ENCODE measurements at regions not wholly inside any gene's neighbourhood (a gene's known extent, or its start where the extent isn't known, plus 50 kb on each side); places are given as distances from the start of the nearest gene placed in this dataset.

GRCh38 chr1:208757846-208758245, 513.7 kb upstream of the PLXNA2 start:
- no peak for DNase-seq
- H3K36me3 ChIP-seq = no peaks in the 10 kb centered on the region
- no peaks in the 10 kb centered on the region for H3K9me3 ChIP-seq (ENCODE audit: severe bottlenecking)
- no peak overlapping the region for H3K27ac ChIP-seq
- no peaks in the 10 kb centered on the region for H3K27me3 ChIP-seq (ENCODE audit: insufficient read depth, low read depth, severe bottlenecking)
- TF ChIP-seq CTCF (IDR thresholded peaks at IDR 0.05; ENCODE audit: low read depth, low read length) = no peak
- H3K4me3 ChIP-seq (ENCODE audit: low read depth, low read length) = no peak overlapping the region

GRCh38 chr1:208759255-208759654, 515.1 kb upstream of the PLXNA2 start:
- H3K27ac ChIP-seq = no peak overlapping the region
- H3K36me3 ChIP-seq = no peaks in the 10 kb centered on the region
- no peak for DNase-seq
- no peaks in the 10 kb centered on the region for H3K27me3 ChIP-seq (ENCODE audit: insufficient read depth, low read depth, severe bottlenecking)
- no peak overlapping the region for H3K4me3 ChIP-seq (ENCODE audit: low read depth, low read length)
- no peak for TF ChIP-seq CTCF (IDR thresholded peaks at IDR 0.05; ENCODE audit: low read depth, low read length)
- H3K9me3 ChIP-seq (ENCODE audit: severe bottlenecking) = no peaks in the 10 kb centered on the region

GRCh38 chr1:208763971-208764370, 519.8 kb upstream of the PLXNA2 start:
- Histone ChIP-seq H3K36me3 (no peaks in the 10 kb centered on the region), H3K9me3 (ENCODE audit: severe bottlenecking) (no peaks in the 10 kb centered on the region), H3K27me3 (ENCODE audit: insufficient read depth, low read depth, severe bottlenecking) (no peaks in the 10 kb centered on the region), H3K4me3 (ENCODE audit: low read depth, low read length) (no peak overlapping the region), H3K27ac (no peak overlapping the region)
- no peak for TF ChIP-seq CTCF (IDR thresholded peaks at IDR 0.05; ENCODE audit: low read depth, low read length)
- no peak for DNase-seq

- Histone ChIP-seq H3K36me3 (no peaks in the 10 kb centered on the region), H3K4me3 (ENCODE audit: low read depth, low read length) (no peak overlapping the region), H3K9me3 (ENCODE audit: severe bottlenecking) (no peaks in the 10 kb centered on the region), H3K27ac (no peak overlapping the region), H3K27me3 (ENCODE audit: insufficient read depth, low read depth, severe bottlenecking) (no peaks in the 10 kb centered on the region)
- DNase-seq = no peak
- no peak for TF ChIP-seq CTCF (IDR thresholded peaks at IDR 0.05; ENCODE audit: low read depth, low read length)
Measured at GRCh38 chr1:208766832-208767231, 522.6 kb upstream of the PLXNA2 start.

GRCh38 chr1:208767816-208768215, 523.6 kb upstream of the PLXNA2 start:
- H3K9me3 ChIP-seq (ENCODE audit: severe bottlenecking) = no peaks in the 10 kb centered on the region
- no peak overlapping the region for H3K4me3 ChIP-seq (ENCODE audit: low read depth, low read length)
- peak; percentile 18 for DNase-seq
- no peak overlapping the region; the same call in 1 of the 2 replicates for H3K27ac ChIP-seq
- TF ChIP-seq CTCF (IDR thresholded peaks at IDR 0.05; ENCODE audit: low read depth, low read length) = no peak
- no peaks in the 10 kb centered on the region for H3K27me3 ChIP-seq (ENCODE audit: insufficient read depth, low read depth, severe bottlenecking)
- no peaks in the 10 kb centered on the region for H3K36me3 ChIP-seq

GRCh38 chr1:208772891-208773290, 528.7 kb upstream of the PLXNA2 start:
- Histone ChIP-seq H3K36me3 (no peaks in the 10 kb centered on the region), H3K9me3 (ENCODE audit: severe bottlenecking) (peaks cover 9% of the 10 kb centered on the region), H3K27ac (no peak overlapping the region), H3K27me3 (ENCODE audit: insufficient read depth, low read depth, severe bottlenecking) (no peaks in the 10 kb centered on the region), H3K4me3 (ENCODE audit: low read depth, low read length) (no peak overlapping the region)
- TF ChIP-seq CTCF (IDR thresholded peaks at IDR 0.05; ENCODE audit: low read depth, low read length) = no peak
- no peak for DNase-seq

All from WERI-Rb-1 (cell line).